CD14-positive monocyte (primary cell): ENCODE measurements at regions not wholly inside any gene's neighbourhood (a gene's known extent, or its start where the extent isn't known, plus 50 kb on each side); places are given as distances from the start of the nearest gene placed in this dataset.
"Not testable (repeated sequence)": the region's sequence is repeated elsewhere in the genome, so short reads cannot be mapped to it uniquely, and the experiment has no call there.

Experiments used
- DNase-seq, 3 donors: peaks; one replicate each; pipeline ENCODE4 v3.0.0-alpha.2; 2011 to 2022
- H2AFZ ChIP-seq: 2 replicates; pipeline ENCODE4 v1.6.0; 2012; ENCODE audit warnings: mild to moderate bottlenecking, low read depth, low read length, inconsistent platforms; ENCODE audit not compliant: insufficient read depth, poor library complexity, severe bottlenecking
- H3K27ac ChIP-seq, 2 donors: 1 replicate in 1 of 2; 2 replicates in 1 of 2; pipeline ENCODE4 v1.5.1; 2012 to 2013; ENCODE audit warnings: low read length in 2 of 2, control low read depth in 1 of 2, inconsistent platforms in 1 of 2, low read depth in 1 of 2, mild to moderate bottlenecking in 1 of 2
- H3K27me3 ChIP-seq, 2 donors: one replicate each; pipeline versions ENCODE4 v1.6.0 to v1.6.1; 2011 to 2013; ENCODE audit warnings: low read length in 2 of 2; ENCODE audit not compliant: control insufficient read depth in 2 of 2, insufficient read depth in 2 of 2
- H3K36me3 ChIP-seq, 2 donors: replicated peaks in 1 of 2; 1 replicate in 1 of 2; 2 replicates in 1 of 2; pipeline versions ENCODE4 v1.5.1 to v1.6.1; 2012 to 2013; ENCODE audit warnings: low read length in 2 of 2, control low read depth in 1 of 2, inconsistent platforms in 1 of 2, mild to moderate bottlenecking in 1 of 2; ENCODE audit not compliant: insufficient read depth in 2 of 2, control insufficient read depth in 1 of 2
- H3K4me1 ChIP-seq, 2 donors: 1 replicate in 1 of 2; 2 replicates in 1 of 2; pipeline versions ENCODE4 v1.5.1 to v1.6.1; 2012 to 2013; ENCODE audit warnings: low read length in 2 of 2, control low read depth in 1 of 2, inconsistent platforms in 1 of 2, mild to moderate bottlenecking in 1 of 2, moderate library complexity in 1 of 2; ENCODE audit not compliant: insufficient read depth in 2 of 2, control insufficient read depth in 1 of 2
- H3K4me2 ChIP-seq: replicated peaks from 2 replicates; pipeline ENCODE3; 2012; ENCODE audit warnings: low read length, moderate library complexity, mild to moderate bottlenecking; ENCODE audit not compliant: poor library complexity, severe bottlenecking; ENCODE audit errors: extremely low read depth
- H3K4me3 ChIP-seq, 3 experiments: fragments of 200-600 bp in 1 of 3; sonication (generic) in 1 of 3; replicated peaks in 1 of 3; 1 replicate in 2 of 3; 2 replicates in 1 of 3; pipeline ENCODE4 v1.5.1; 2011 to 2013; ENCODE audit warnings: low read length in 3 of 3, mild to moderate bottlenecking in 3 of 3, control low read depth in 2 of 3, low read depth in 2 of 3, inconsistent platforms in 1 of 3, moderate library complexity in 1 of 3
- H3K79me2 ChIP-seq: 2 replicates; pipeline ENCODE4 v1.6.0; 2012; ENCODE audit warnings: mild to moderate bottlenecking, control low read depth, inconsistent platforms, low read length, moderate library complexity; ENCODE audit not compliant: insufficient read depth
- H3K9ac ChIP-seq: 2 replicates; pipeline ENCODE4 v1.6.0; 2017; ENCODE audit warnings: low read length, mild to moderate bottlenecking; ENCODE audit not compliant: insufficient read depth, poor library complexity, severe bottlenecking
- H3K9me3 ChIP-seq, 2 donors: replicated peaks in 1 of 2; 1 replicate in 1 of 2; 2 replicates in 1 of 2; pipeline versions ENCODE4 v1.5.1 to v1.6.1; 2012 to 2013; ENCODE audit warnings: low read length in 2 of 2, control low read depth in 1 of 2; ENCODE audit not compliant: control insufficient read depth in 1 of 2, insufficient read depth in 1 of 2
- H4K20me1 ChIP-seq: 2 replicates; pipeline ENCODE4 v1.6.0; 2012; ENCODE audit warnings: mild to moderate bottlenecking, low read length, control low read depth, moderate library complexity; ENCODE audit not compliant: insufficient read depth
- H3K27ac Mint-ChIP-seq, 7 donors: one replicate each; pipeline ENCODE4 v1.8.0; 2020; ENCODE audit warnings: mild to moderate bottlenecking in 7 of 7, mixed read lengths in 7 of 7, moderate library complexity in 6 of 7, inconsistent platforms in 2 of 7
- H3K27me3 Mint-ChIP-seq, 3 donors: one replicate each; pipeline ENCODE4 v1.8.0; 2021 to 2022; ENCODE audit warnings: low read depth in 3 of 3, mild to moderate bottlenecking in 3 of 3, mixed read lengths in 3 of 3, moderate library complexity in 3 of 3, inconsistent platforms in 1 of 3
- H3K36me3 Mint-ChIP-seq, 2 donors: one replicate each; pipeline ENCODE4 v1.8.0; 2020; ENCODE audit warnings: mixed read lengths in 2 of 2, inconsistent platforms in 1 of 2, mild to moderate bottlenecking in 1 of 2
- H3K4me1 Mint-ChIP-seq: one replicate; pipeline ENCODE4 v1.8.0; 2020; ENCODE audit warnings: mild to moderate bottlenecking, mixed read lengths
- H3K4me3 Mint-ChIP-seq, 2 donors: one replicate each; pipeline ENCODE4 v1.8.0; 2020; ENCODE audit warnings: mild to moderate bottlenecking in 2 of 2, mixed read lengths in 2 of 2, moderate library complexity in 1 of 2
- H3K9me3 Mint-ChIP-seq, 7 donors: one replicate each; pipeline ENCODE4 v1.8.0; 2020 to 2022; ENCODE audit warnings: mixed read lengths in 7 of 7, mild to moderate bottlenecking in 6 of 7, moderate library complexity in 6 of 7, inconsistent platforms in 2 of 7
- WGBS: methylation state at CpG from one replicate; pipeline ENCODE4 v1.1.5; 2013; ENCODE audit warnings: missing lambda C conversion rate; ENCODE audit not compliant: insufficient coverage; 5-methylcytosine and 5-hydroxymethylcytosine counted together
- intact Hi-C, 2 donors: fragments of 100-400 bp; cut with micrococcal nuclease; formaldehyde crosslinking; loops; one replicate each; pipeline versions ENCODE4 v1.15.0 to v1.15.1; 2023

- peak in 1 of 3 donors; percentile 6 for DNase-seq
- H3K4me3 ChIP-seq, intact Hi-C loops, H3K9me3 ChIP-seq, H3K36me3 Mint-ChIP-seq, H3K9ac ChIP-seq, H3K9me3 Mint-ChIP-seq, H3K27me3 ChIP-seq, H3K4me2 ChIP-seq, H2AFZ ChIP-seq, H3K4me1 ChIP-seq, H3K36me3 ChIP-seq, H3K27me3 Mint-ChIP-seq, H4K20me1 ChIP-seq, H3K79me2 ChIP-seq: not testable (repeated sequence)
- WGBS, result no CpG with 5 or more reads among the region's 10 CpGs
- H3K4me1 Mint-ChIP-seq, result peaks cover 24% of the 10 kb centered on the region
- peak overlapping the region; percentile 42 to 65 for H3K4me3 Mint-ChIP-seq
- peak overlapping the region; percentile 25 to 97 for H3K27ac ChIP-seq
- H3K27ac Mint-ChIP-seq, result peak overlapping the region; percentile 99 to 100 (median 100)
These were observed 51.7 kb downstream of the PPIAL4C start for GRCh38 chr1:149635290-149635899.

DNA sequence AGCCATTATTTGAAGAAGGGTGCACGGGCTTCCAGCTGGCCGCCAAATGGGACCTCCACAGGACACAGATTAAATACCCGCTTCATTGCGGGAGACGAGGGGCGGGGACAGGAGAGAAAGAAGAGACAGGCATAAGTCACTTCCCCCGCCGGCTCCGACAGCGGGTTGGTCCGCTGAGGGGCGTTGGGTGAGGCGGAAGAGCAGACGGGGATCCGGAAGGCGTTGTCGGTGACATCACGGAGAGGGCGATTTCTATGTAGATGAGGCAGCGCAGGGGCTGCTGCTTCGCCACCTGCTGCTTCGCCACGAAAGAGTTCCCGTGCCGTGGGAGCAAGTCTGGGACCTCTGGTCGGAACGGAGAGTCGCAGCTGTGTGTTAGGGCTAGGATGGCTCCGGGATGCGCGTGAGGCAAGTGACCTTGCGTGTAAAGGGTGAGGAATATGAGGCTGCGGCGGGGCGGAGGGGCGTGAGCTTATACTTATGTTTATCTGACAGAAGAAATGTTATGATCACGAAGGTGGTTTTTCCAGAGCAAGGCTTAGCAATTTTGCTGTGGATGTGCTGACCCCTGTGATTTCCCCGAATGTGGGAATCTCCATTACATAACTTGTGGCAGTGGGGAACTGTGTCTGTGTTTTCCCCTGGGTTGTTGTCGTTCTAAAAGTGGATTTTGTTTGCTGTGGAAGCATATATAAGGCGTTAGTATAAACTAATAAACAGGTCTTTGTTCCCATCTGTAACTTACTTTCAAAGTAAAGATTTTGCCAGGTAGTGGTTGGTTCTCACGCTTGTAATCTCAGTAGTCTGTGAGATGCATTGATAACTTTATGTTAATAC is 52.9 kb downstream of the PPIAL4C start:
- H3K4me1 ChIP-seq, H3K9me3 ChIP-seq, H4K20me1 ChIP-seq, H3K27me3 Mint-ChIP-seq, H3K36me3 Mint-ChIP-seq, intact Hi-C loops, H3K36me3 ChIP-seq, H3K27me3 ChIP-seq, H3K9me3 Mint-ChIP-seq, H3K79me2 ChIP-seq: not testable (repeated sequence)
- peak overlapping the region; percentile 44 to 65 (median 62) for H3K4me3 ChIP-seq
- Mint-ChIP-seq H3K27ac (peak overlapping the region; percentile 99 to 100 (median 100)), H3K4me1 (peaks cover 26% of the 10 kb centered on the region), H3K4me3 (peak overlapping the region; percentile 84 to 99)
- H2AFZ ChIP-seq, result peak overlapping the region; percentile 50
- 0% methylated on average over 17 of the region's 41 CpGs for WGBS
- DNase-seq, result peak; percentile 88 to 94 (median 92)
- H3K4me2 ChIP-seq, result peak overlapping the region; percentile 44
- H3K27ac ChIP-seq, result peak overlapping the region; percentile 93 to 97
- H3K9ac ChIP-seq, result peak overlapping the region; percentile 86

- H3K36me3 ChIP-seq, H3K4me3 ChIP-seq, H3K9me3 Mint-ChIP-seq, DNase-seq, H3K27ac ChIP-seq, H3K9me3 ChIP-seq, H4K20me1 ChIP-seq, H3K4me2 ChIP-seq, H3K9ac ChIP-seq, H2AFZ ChIP-seq, intact Hi-C loops, H3K4me3 Mint-ChIP-seq, H3K4me1 ChIP-seq, H3K36me3 Mint-ChIP-seq, H3K79me2 ChIP-seq, H3K27me3 ChIP-seq, H3K27me3 Mint-ChIP-seq: not testable (repeated sequence)
- H3K27ac Mint-ChIP-seq, result peak overlapping the region in 1 of 7 donors; percentile 21
- peaks cover 26% of the 10 kb centered on the region for H3K4me1 Mint-ChIP-seq
- 94% methylated on average over 6 of the region's 8 CpGs for WGBS
These were observed 54.8 kb downstream of the PPIAL4C start for GRCh38 chr1:149638481-149638880.

DNA sequence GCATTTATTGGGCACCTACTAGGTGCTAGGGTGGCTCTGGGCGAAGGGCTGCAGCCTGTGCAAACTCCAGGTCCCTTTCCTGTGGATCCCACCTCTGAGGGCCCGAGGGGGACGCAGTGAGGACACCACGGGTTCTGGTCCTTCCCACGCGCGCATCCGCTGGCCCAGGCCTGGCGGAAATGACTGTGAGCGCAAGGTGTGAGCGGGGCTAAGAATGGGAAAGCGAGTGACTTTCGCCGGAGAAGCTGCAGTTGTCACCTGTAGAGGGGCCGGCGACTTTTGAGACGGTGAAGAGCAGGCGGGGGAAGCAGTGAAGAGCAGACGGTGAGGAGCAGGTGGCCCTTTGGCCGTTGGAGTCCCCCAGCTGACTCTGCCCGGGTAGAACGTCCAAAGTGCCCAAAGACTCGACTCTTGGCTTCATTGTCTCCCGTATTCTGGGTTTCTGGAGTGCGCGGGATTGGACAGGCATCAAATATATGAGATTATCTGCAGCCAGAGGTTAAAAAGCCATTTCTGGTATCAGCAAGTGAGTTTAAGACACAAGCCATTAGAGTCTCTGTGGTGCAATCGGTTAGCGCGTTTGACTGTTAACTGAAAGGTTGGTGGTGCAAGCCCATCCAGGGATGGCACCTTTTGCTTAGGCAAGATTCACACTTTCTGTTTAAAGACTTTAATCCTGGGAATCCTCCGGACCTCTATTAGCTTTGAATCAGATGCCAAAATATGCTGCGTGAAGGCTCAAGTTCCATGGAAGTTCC is 55.4 kb downstream of the PPIAL4C start:
- H3K27me3 ChIP-seq, H3K9ac ChIP-seq, H3K4me3 Mint-ChIP-seq, H3K4me2 ChIP-seq, H2AFZ ChIP-seq, H3K36me3 Mint-ChIP-seq, H4K20me1 ChIP-seq, H3K9me3 ChIP-seq, H3K4me1 ChIP-seq, H3K27ac ChIP-seq, H3K9me3 Mint-ChIP-seq, H3K36me3 ChIP-seq, H3K79me2 ChIP-seq, intact Hi-C loops, H3K4me3 ChIP-seq, H3K27me3 Mint-ChIP-seq: not testable (repeated sequence)
- Mint-ChIP-seq H3K27ac (peak overlapping the region in 1 of 7 donors; percentile 21), H3K4me1 (peaks cover 22% of the 10 kb centered on the region)
- 96% methylated on average over 13 of the region's 31 CpGs for WGBS
- peak in 1 of 3 donors; percentile 2 for DNase-seq
